ENCODE measurements at regions not wholly inside any gene's neighbourhood (a gene's known extent, or its start where the extent isn't known, plus 50 kb on each side); places are given as distances from the start of the nearest gene placed in this dataset.

GRCh38 chr7:115642194-115642593 is 388.4 kb downstream of the TFEC start:
- Histone ChIP-seq H4K20me1 (ENCODE audit: control insufficient read depth, insufficient read depth, low read length, poor library complexity, severe bottlenecking) (no peaks in the 10 kb centered on the region), H2AFZ (ENCODE audit: insufficient read depth, low read depth, low read length, poor library complexity, severe bottlenecking) (no peak overlapping the region), H3K36me3 (replicated peaks in 1 of 2; ENCODE audit: control extremely low read depth in 1 of 2, control insufficient read depth in 1 of 2, extremely low read depth in 1 of 2, insufficient read depth in 2 of 2, low read length in 1 of 2) (no peaks in the 10 kb centered on the region), H3K9me3 (ENCODE audit: control extremely low read depth in 1 of 3, control insufficient read depth in 2 of 3, insufficient read depth in 1 of 3, low read length in 2 of 3) (no peaks in the 10 kb centered on the region), H3K9ac (ENCODE audit: low read length) (no peak overlapping the region), H3K4me3 (ENCODE audit: control extremely low read depth in 1 of 5, extremely low read depth in 1 of 5, insufficient read depth in 1 of 5, low read depth in 2 of 5, low read length in 4 of 5) (no peak overlapping the region), H3K4me2 (replicated peaks; ENCODE audit: low read depth, low read length, poor library complexity, severe bottlenecking) (no peak overlapping the region), H3K27ac (ENCODE audit: low read length in 2 of 2) (no peak overlapping the region), H3K4me1 (ENCODE audit: control insufficient read depth in 2 of 2, insufficient read depth in 2 of 2, low read length in 2 of 2) (no peaks in the 10 kb centered on the region), H3K79me2 (ENCODE audit: control insufficient read depth, insufficient read depth, low read length) (no peaks in the 10 kb centered on the region), H3K27me3 (replicated peaks in 1 of 4; ENCODE audit: control extremely low read depth in 1 of 4, control insufficient read depth in 3 of 4, insufficient read depth in 4 of 4, low read length in 3 of 4) (no peaks in the 10 kb centered on the region)
- no peak for ATAC-seq (ENCODE audit: low read depth)
- DNase-seq, result no peak
- no peak overlapping the region for H3K4me3 Mint-ChIP-seq
- no peak overlapping the region for H3K27ac Mint-ChIP-seq
- ChIA-PET CTCF (no interaction called here), POLR2A (no interaction called here)
- intact Hi-C loops (cut with micrococcal nuclease), result no loop called here
- TF ChIP-seq EZH2 (IDR thresholded peaks at IDR 0.05; ENCODE audit: borderline replicate concordance, insufficient read depth, low read depth, low read length, poor library complexity, severe bottlenecking) (no peak), CTCF (IDR thresholded peaks at IDR 0.05) (no peak)
- H3K9me3 Mint-ChIP-seq (ENCODE audit: insufficient read depth), result peaks cover 10% of the 10 kb centered on the region
- no peaks in the 10 kb centered on the region for H3K27me3 Mint-ChIP-seq
- no peaks in the 10 kb centered on the region for H3K4me1 Mint-ChIP-seq

GRCh38 chr7:115638853-115639252 is 391.7 kb downstream of the TFEC start:
- ChIA-PET CTCF (no interaction called here), POLR2A (no interaction called here)
- intact Hi-C loops (cut with micrococcal nuclease), result no loop called here
- Mint-ChIP-seq H3K27me3 (no peaks in the 10 kb centered on the region), H3K4me3 (no peak overlapping the region), H3K9me3 (ENCODE audit: insufficient read depth) (peaks cover 8% of the 10 kb centered on the region), H3K4me1 (no peaks in the 10 kb centered on the region), H3K27ac (no peak overlapping the region)
- no peak overlapping the region for H3K9ac ChIP-seq (ENCODE audit: low read length)
- no peaks in the 10 kb centered on the region for H3K9me3 ChIP-seq (ENCODE audit: control extremely low read depth in 1 of 3, control insufficient read depth in 2 of 3, insufficient read depth in 1 of 3, low read length in 2 of 3)
- H3K4me2 ChIP-seq (replicated peaks; ENCODE audit: low read depth, low read length, poor library complexity, severe bottlenecking), result no peak overlapping the region
- no peak overlapping the region for H3K4me3 ChIP-seq (ENCODE audit: control extremely low read depth in 1 of 5, extremely low read depth in 1 of 5, insufficient read depth in 1 of 5, low read depth in 2 of 5, low read length in 4 of 5)
- no peaks in the 10 kb centered on the region for H3K4me1 ChIP-seq (ENCODE audit: control insufficient read depth in 2 of 2, insufficient read depth in 2 of 2, low read length in 2 of 2)
- WGBS (ENCODE audit: insufficient coverage), result 100% methylated on average over 2 of the region's 4 CpGs
- H3K36me3 ChIP-seq (replicated peaks in 1 of 2; ENCODE audit: control extremely low read depth in 1 of 2, control insufficient read depth in 1 of 2, extremely low read depth in 1 of 2, insufficient read depth in 2 of 2, low read length in 1 of 2), result no peaks in the 10 kb centered on the region
- no peak overlapping the region for H3K27ac ChIP-seq (ENCODE audit: low read length in 2 of 2)
- no peak for TF ChIP-seq EZH2 (IDR thresholded peaks at IDR 0.05; ENCODE audit: borderline replicate concordance, insufficient read depth, low read depth, low read length, poor library complexity, severe bottlenecking)
- TF ChIP-seq CTCF (IDR thresholded peaks at IDR 0.05), result no peak
- no peak for ATAC-seq (ENCODE audit: low read depth)
- H4K20me1 ChIP-seq (ENCODE audit: control insufficient read depth, insufficient read depth, low read length, poor library complexity, severe bottlenecking), result no peaks in the 10 kb centered on the region
- no peak for DNase-seq
- no peaks in the 10 kb centered on the region for H3K27me3 ChIP-seq (replicated peaks in 1 of 4; ENCODE audit: control extremely low read depth in 1 of 4, control insufficient read depth in 3 of 4, insufficient read depth in 4 of 4, low read length in 3 of 4)
- H3K79me2 ChIP-seq (ENCODE audit: control insufficient read depth, insufficient read depth, low read length), result no peaks in the 10 kb centered on the region
- no peak overlapping the region for H2AFZ ChIP-seq (ENCODE audit: insufficient read depth, low read depth, low read length, poor library complexity, severe bottlenecking)
